ENCODE measurements at regions not wholly inside any gene's neighbourhood (a gene's known extent, or its start where the extent isn't known, plus 50 kb on each side); places are given as distances from the start of the nearest gene placed in this dataset.
"Not testable (repeated sequence)": the region's sequence is repeated elsewhere in the genome, so short reads cannot be mapped to it uniquely, and the experiment has no call there.

GRCh38 chr3:147231980-147232379 is 174.4 kb downstream of the ZIC4 start:
- FAIRE-seq, result not testable (repeated sequence)

GRCh38 chr3:147231111-147231510 is 175.2 kb downstream of the ZIC4 start:
- no peak for FAIRE-seq

- FAIRE-seq, result no peak
These were observed 184.1 kb downstream of the ZIC4 start for GRCh38 chr3:147222291-147222690.

GRCh38 chr3:147218965-147219364 is 187.4 kb downstream of the ZIC4 start:
- no peak for FAIRE-seq

GRCh38 chr3:147216143-147216673 is 190.1 kb downstream of the ZIC4 start:
- FAIRE-seq, result no peak

- FAIRE-seq, result peak; percentile 18
These were observed 190.7 kb downstream of the ZIC4 start for GRCh38 chr3:147215660-147216059.

- FAIRE-seq, result no peak
These were observed 192.7 kb downstream of the ZIC4 start for GRCh38 chr3:147213633-147214032.

GRCh38 chr3:147210676-147211075 is 195.7 kb downstream of the ZIC4 start:
- no peak for FAIRE-seq

GRCh38 chr3:147201086-147201485 is 205.3 kb downstream of the ZIC4 start:
- FAIRE-seq, result no peak

- FAIRE-seq, result no peak
These were observed 205.8 kb downstream of the ZIC4 start for GRCh38 chr3:147200545-147200944.

- FAIRE-seq, result no peak
These were observed 208.6 kb downstream of the ZIC4 start for GRCh38 chr3:147197739-147198138.

GRCh38 chr3:147195887-147196286 is 210.5 kb downstream of the ZIC4 start:
- no peak for FAIRE-seq

GRCh38 chr3:147191795-147192385 is 214.5 kb downstream of the ZIC4 start:
- no peak for FAIRE-seq

GRCh38 chr3:147189016-147189415 is 217.3 kb downstream of the ZIC4 start:
- no peak for FAIRE-seq

GRCh38 chr3:147187687-147188086 is 218.7 kb downstream of the ZIC4 start:
- FAIRE-seq, result no peak

- FAIRE-seq, result no peak
These were observed 220.6 kb downstream of the ZIC4 start for GRCh38 chr3:147185781-147186180.

GRCh38 chr3:147184794-147185193 is 221.5 kb downstream of the ZIC4 start:
- FAIRE-seq, result no peak

GRCh38 chr3:147173257-147173656 is 233.1 kb downstream of the ZIC4 start:
- FAIRE-seq, result no peak

- no peak for FAIRE-seq
These were observed 243.6 kb downstream of the ZIC4 start for GRCh38 chr3:147162743-147163142.

- FAIRE-seq, result no peak
These were observed 244.5 kb downstream of the ZIC4 start for GRCh38 chr3:147161833-147162232.

- FAIRE-seq, result no peak
These were observed 245.4 kb downstream of the ZIC4 start for GRCh38 chr3:147160984-147161383.

- no peak for FAIRE-seq
These were observed 247.2 kb downstream of the ZIC4 start for GRCh38 chr3:147159141-147159540.

- FAIRE-seq, result no peak
These were observed 248.7 kb downstream of the ZIC4 start for GRCh38 chr3:147157631-147158030.

GRCh38 chr3:147154988-147155387 is 251.4 kb downstream of the ZIC4 start:
- FAIRE-seq, result not testable (repeated sequence)

Measured in colon (tissue), 2 donors.